ENCODE measurements at regions not wholly inside any gene's neighbourhood (a gene's known extent, or its start where the extent isn't known, plus 50 kb on each side); places are given as distances from the start of the nearest gene placed in this dataset.

- Histone ChIP-seq H3K36me3 (replicated peaks in 1 of 2; ENCODE audit: control insufficient read depth in 1 of 2, insufficient read depth in 2 of 2, low read length in 2 of 2) (no peaks in the 10 kb centered on the region), H3K4me2 (replicated peaks; ENCODE audit: extremely low read depth, low read length, poor library complexity, severe bottlenecking) (peak overlapping the region; percentile 21), H3K79me2 (ENCODE audit: insufficient read depth, low read length) (no peaks in the 10 kb centered on the region), H3K27ac (ENCODE audit: low read depth in 1 of 2, low read length in 2 of 2) (peak overlapping the region in 1 of 2 donors; percentile 63), H3K9ac (ENCODE audit: insufficient read depth, low read length, poor library complexity, severe bottlenecking) (no peak overlapping the region), H3K9me3 (replicated peaks in 1 of 2; ENCODE audit: control insufficient read depth in 1 of 2, insufficient read depth in 1 of 2, low read length in 2 of 2) (no peaks in the 10 kb centered on the region), H3K4me3 (replicated peaks in 1 of 3; ENCODE audit: low read depth in 2 of 3, low read length in 3 of 3) (peak overlapping the region in 1 of 3 experiments; percentile 32), H3K4me1 (ENCODE audit: control insufficient read depth in 1 of 2, insufficient read depth in 2 of 2, low read length in 2 of 2) (peaks cover 37 to 40% of the 10 kb centered on the region in 2 donors), H3K27me3 (ENCODE audit: control insufficient read depth in 2 of 2, insufficient read depth in 2 of 2, low read length in 2 of 2) (no peaks in the 10 kb centered on the region), H4K20me1 (ENCODE audit: insufficient read depth, low read length) (no peaks in the 10 kb centered on the region), H2AFZ (ENCODE audit: insufficient read depth, low read depth, low read length, poor library complexity, severe bottlenecking) (peak overlapping the region; percentile 72)
- no peak for TF ChIP-seq CTCF (IDR thresholded peaks at IDR 0.05)
- peak; percentile 55 to 79 (median 57) for DNase-seq
- Mint-ChIP-seq H3K9me3 (no peaks in the 10 kb centered on the region), H3K27me3 (ENCODE audit: low read depth in 3 of 3) (peaks cover 0 to 2% (median 2%) of the 10 kb centered on the region in 3 donors), H3K4me3 (peak overlapping the region in 1 of 2 donors; percentile 71), H3K27ac (peak overlapping the region; percentile 4 to 89 (median 82)), H3K36me3 (no peaks in the 10 kb centered on the region), H3K4me1 (peaks cover 50% of the 10 kb centered on the region)
- WGBS (ENCODE audit: insufficient coverage): 10% methylated on average over 2 of the region's 2 CpGs
- intact Hi-C loops (cut with micrococcal nuclease): no loop called here
Observed at GRCh38 chr5:56517011-56517416, 283.9 kb upstream of the ANKRD55 start.

- H3K27me3 ChIP-seq (ENCODE audit: control insufficient read depth in 2 of 2, insufficient read depth in 2 of 2, low read length in 2 of 2): no peaks in the 10 kb centered on the region
- H4K20me1 ChIP-seq (ENCODE audit: insufficient read depth, low read length): no peaks in the 10 kb centered on the region
- H3K36me3 Mint-ChIP-seq: no peaks in the 10 kb centered on the region
- no peaks in the 10 kb centered on the region for H3K9me3 Mint-ChIP-seq
- H3K9ac ChIP-seq (ENCODE audit: insufficient read depth, low read length, poor library complexity, severe bottlenecking): no peak overlapping the region
- peak overlapping the region; percentile 10 to 63 for H3K27ac ChIP-seq (ENCODE audit: low read depth in 1 of 2, low read length in 2 of 2)
- no peaks in the 10 kb centered on the region for H3K9me3 ChIP-seq (replicated peaks in 1 of 2; ENCODE audit: control insufficient read depth in 1 of 2, insufficient read depth in 1 of 2, low read length in 2 of 2)
- peak overlapping the region; percentile 21 for H3K4me2 ChIP-seq (replicated peaks; ENCODE audit: extremely low read depth, low read length, poor library complexity, severe bottlenecking)
- H3K27ac Mint-ChIP-seq: peak overlapping the region; percentile 4 to 89 (median 82)
- H3K27me3 Mint-ChIP-seq (ENCODE audit: low read depth in 3 of 3): peaks cover 0 to 2% (median 2%) of the 10 kb centered on the region in 3 donors
- H3K4me1 Mint-ChIP-seq: peaks cover 52% of the 10 kb centered on the region
- H3K36me3 ChIP-seq (replicated peaks in 1 of 2; ENCODE audit: control insufficient read depth in 1 of 2, insufficient read depth in 2 of 2, low read length in 2 of 2): no peaks in the 10 kb centered on the region
- 80% methylated on average over 5 of the region's 5 CpGs for WGBS (ENCODE audit: insufficient coverage)
- H2AFZ ChIP-seq (ENCODE audit: insufficient read depth, low read depth, low read length, poor library complexity, severe bottlenecking): peak overlapping the region; percentile 72
- H3K79me2 ChIP-seq (ENCODE audit: insufficient read depth, low read length): no peaks in the 10 kb centered on the region
- intact Hi-C loops (cut with micrococcal nuclease): no loop called here
- DNase-seq: no peak
- peaks cover 38 to 39% of the 10 kb centered on the region in 2 donors for H3K4me1 ChIP-seq (ENCODE audit: control insufficient read depth in 1 of 2, insufficient read depth in 2 of 2, low read length in 2 of 2)
- peak overlapping the region in 1 of 3 experiments; percentile 32 for H3K4me3 ChIP-seq (replicated peaks in 1 of 3; ENCODE audit: low read depth in 2 of 3, low read length in 3 of 3)
- H3K4me3 Mint-ChIP-seq: peak overlapping the region in 1 of 2 donors; percentile 71
- no peak for TF ChIP-seq CTCF (IDR thresholded peaks at IDR 0.05)
Observed at GRCh38 chr5:56516441-56516840, 283.3 kb upstream of the ANKRD55 start.
